GM20431 (cell line): ENCODE measurements at regions not wholly inside any gene's neighbourhood (a gene's known extent, or its start where the extent isn't known, plus 50 kb on each side); places are given as distances from the start of the nearest gene placed in this dataset.

Source experiments
- in situ Hi-C: fragments of 300-500 bp; cut with MseI, MboI; formaldehyde crosslinking; loops from one replicate; pipeline ENCODE4 v1.15.0; 2020; ENCODE audit warnings: low sequenced_read_pairs; ENCODE audit not compliant: unreplicated experiment

- in situ Hi-C loops = no loop called here
Observed at GRCh38 chr3:159559771-159560170, 428.9 kb upstream of the IL12A start.

DNA sequence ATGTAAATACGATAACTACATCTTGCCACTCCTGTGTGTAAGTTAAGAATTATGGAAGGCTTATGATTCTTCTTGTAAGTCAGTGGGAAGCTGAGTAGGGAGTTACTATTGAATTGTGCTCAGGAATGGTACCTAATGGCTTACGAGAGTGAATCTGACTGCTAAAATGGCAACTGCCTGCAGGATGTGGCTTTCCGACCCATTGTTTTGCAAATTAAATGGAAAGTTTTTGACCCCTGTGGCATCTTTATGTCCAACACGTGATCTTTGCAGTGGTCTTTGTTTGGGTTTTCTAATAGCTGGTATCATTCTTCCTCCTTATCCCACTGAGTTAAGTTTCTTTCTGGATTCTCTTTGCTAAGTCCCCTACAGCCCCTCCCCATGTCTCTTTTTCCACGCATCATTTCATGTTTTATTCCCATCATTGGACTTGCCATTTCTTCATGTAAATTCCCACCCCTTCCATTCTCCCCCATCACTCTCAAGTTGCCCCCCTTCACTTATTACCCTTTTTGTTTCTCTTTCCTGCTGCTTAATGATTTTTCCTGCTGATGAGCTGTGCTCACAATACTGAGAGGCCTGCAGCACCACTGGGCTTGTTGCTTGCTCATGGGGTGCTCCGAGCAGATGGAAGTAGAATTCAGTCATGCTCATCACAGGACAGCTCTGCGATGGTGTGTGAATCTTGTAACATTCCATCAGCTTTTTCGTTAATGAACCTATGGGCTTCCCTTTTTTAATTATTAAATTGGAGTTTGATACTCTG lies 428.2 kb upstream of the IL12A start:
- in situ Hi-C loops = no loop called here

- in situ Hi-C loops = no loop called here
Observed at GRCh38 chr3:159565313-159565712, 423.3 kb upstream of the IL12A start.

- in situ Hi-C loops = no loop called here
Observed at GRCh38 chr3:159583662-159584061, 405.0 kb upstream of the IL12A start.

- in situ Hi-C loops = no loop called here
Observed at GRCh38 chr3:159584421-159584820, 404.2 kb upstream of the IL12A start.

DNA sequence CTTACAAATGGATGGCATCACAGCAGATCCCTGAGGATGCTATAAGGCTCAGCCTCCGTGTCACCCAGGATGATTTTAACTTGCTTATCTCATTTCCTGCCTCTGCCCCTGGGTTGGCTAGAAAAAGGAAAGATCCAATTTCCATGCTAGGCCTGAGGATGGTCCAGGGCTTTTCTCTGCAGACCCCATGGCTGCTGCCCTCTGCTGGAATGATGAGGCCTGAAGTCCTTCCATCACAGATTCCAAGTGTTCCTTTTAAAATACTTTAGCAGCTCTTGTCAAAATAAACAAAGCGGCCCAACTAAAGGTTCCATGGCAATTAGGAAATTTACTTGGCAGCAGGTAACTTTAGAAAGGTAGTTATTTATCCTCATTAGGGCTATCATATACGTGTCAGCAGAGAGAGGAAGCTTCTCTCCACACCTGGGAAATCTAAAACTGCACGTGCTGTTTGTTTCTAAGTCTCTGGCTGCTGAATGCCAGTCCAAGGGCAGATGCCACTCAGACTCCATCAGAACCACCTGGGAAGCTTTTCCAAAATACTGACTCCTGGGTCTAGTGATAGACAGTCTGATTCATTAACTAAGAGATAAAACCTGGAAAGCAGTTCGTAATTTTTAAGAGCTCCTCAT lies 401.9 kb upstream of the IL12A start:
- in situ Hi-C loops = no loop called here

DNA sequence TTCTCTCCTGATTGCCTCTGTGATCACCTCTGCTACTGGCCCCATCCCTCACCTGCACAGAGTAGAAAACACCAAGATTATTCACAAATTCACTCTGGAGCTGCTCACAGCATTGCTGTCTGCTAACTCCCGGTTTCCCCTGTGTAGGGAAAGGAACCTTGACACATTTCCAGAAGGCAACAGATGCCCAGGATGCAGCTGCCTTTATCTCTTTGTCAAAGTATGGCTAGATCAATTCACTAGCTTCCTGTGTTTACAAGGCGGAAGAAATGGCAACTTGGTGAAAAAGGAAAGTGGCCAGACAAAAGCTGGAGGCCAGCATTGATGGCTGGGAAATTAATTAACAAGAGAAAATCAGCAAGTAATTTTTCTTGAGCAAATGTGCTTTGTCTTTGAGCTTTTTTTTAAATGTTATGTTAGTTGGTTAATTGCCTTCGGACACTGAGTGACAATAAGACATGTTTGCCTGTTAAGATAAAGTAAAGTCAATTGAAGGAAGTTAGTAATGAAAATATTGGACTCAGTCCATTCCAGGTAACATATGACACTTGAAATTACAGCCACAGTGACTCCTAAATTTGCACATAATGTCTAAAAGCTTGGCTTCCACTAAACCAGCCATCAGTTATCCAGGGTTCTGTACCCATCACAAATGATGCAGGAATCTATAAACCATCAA lies 394.6 kb upstream of the IL12A start:
- in situ Hi-C loops = no loop called here

GRCh38 chr3:159600291-159600690 lies 388.3 kb upstream of the IL12A start:
- in situ Hi-C loops = no loop called here

DNA sequence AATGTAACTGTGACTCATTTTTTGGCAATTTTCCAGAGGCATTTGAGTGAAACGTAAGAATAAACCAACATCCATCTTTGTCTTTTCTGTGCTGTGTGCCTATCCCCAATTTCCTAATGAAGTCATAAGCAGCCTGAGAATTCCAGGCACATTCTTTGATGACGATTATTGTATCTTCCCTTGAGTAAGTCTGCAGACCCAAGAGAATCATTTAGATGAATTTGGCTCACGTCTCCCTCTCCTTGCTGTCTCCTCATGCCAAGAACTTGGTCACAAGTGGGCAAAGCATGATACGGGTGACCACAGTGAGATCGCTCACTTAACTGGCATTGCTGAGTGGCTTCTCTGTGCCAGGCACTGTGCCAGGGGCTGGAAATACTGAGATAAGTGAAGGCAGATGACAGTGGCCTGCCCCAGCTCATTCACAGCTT lies 384.5 kb upstream of the IL12A start:
- in situ Hi-C loops = no loop called here

DNA sequence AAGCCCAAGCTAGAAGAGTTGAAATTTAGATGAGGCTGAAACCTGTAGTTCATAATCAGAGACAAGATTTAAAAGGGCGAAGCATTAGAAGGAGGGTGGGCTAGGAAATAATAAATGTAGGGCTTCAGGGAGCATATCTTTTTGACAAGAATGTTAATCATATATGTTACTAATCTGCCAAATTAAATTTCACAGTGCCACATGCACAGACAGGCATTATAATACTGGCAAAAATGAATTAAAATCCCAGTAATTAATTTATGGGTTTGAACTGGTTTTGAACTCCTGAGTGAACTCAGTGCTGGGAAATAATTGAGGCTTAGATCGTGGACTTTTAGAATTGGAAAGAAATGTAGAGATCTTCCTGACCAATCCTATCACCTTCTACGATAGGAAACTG lies 383.5 kb upstream of the IL12A start:
- in situ Hi-C loops = no loop called here

DNA sequence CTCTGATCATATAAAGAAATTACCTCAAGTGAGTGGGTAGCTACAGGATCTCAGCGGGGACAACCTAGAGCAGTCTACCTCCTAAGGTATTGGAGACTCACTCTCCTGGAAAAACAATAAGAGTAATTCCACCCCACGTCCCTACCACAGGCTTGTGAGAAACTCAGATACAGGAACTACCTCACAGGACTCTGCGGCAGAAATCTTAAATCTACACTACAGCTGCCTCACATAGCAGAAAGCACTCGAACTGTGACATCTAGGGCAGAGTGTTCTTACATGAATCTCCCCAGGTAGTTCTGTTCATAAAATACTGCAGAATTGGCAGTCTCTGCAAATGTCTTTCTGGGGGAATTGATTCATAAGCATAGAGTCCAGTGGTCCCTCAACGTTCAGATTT lies 382.9 kb upstream of the IL12A start:
- in situ Hi-C loops = no loop called here

GRCh38 chr3:159607856-159608255 lies 380.8 kb upstream of the IL12A start:
- in situ Hi-C loops = no loop called here

DNA sequence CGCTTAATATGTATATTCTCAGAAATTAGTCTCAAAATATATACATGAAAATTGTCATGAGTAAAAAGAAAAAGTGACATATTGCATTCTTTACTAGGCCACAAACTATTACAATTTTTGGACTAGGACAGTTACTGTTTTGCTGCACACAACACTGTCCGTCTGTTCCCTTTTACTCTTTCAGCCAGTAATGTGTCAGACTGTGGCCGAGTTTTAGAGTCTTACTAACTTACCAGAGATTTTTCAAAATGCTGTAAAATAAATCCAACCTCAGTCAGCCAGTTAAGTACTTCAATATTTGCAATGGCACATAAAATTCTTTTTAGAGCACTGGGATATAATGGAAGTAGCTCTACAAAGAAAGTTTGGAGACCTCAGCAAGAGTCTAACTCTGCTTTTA lies 380.3 kb upstream of the IL12A start:
- in situ Hi-C loops = no loop called here

DNA sequence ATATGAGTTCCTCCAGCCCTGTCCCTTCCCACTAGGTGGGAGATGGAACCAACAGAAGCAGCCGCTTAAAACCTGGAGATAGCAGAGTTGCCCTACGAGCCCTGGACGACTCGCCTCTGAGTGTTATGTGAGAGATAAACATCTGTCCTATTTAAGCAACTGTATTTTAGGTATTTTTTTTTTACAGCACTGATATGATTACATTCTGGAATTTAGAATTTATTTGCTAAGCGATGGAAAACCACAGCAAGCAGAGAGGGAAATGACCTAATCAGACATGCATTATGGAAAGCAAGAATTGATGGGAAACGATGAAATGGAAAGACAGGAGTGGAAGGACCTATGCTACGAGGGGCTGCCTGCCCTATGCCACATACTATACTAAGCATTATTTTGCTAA lies 379.0 kb upstream of the IL12A start:
- in situ Hi-C loops = no loop called here

DNA sequence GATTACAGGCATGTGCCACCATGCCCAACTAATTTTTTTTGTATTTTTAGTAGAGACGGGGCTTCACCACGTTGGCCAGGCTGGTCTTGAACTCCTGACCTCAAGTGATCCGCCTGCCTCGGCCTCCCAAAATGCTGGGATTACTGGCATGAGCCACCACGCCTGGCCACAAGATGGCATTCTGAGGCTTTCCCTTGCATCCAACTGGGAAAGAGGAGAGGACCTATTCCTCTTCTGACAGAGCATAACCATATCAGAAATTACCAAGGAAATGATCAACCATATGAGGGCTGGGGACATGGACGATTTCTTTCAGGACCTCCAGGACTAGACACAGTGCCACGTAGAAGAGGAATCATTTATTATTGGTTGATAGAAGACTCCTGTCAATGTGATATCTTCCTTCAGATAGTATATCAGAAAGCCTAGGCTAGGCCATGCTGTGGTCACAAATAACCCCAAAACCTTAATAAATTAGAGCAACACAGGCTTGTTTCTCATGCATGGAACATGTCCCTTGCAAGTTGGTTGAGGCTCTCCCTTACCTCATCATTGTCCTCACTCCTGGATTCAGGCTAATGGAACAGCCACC lies 372.3 kb upstream of the IL12A start:
- in situ Hi-C loops = no loop called here

DNA sequence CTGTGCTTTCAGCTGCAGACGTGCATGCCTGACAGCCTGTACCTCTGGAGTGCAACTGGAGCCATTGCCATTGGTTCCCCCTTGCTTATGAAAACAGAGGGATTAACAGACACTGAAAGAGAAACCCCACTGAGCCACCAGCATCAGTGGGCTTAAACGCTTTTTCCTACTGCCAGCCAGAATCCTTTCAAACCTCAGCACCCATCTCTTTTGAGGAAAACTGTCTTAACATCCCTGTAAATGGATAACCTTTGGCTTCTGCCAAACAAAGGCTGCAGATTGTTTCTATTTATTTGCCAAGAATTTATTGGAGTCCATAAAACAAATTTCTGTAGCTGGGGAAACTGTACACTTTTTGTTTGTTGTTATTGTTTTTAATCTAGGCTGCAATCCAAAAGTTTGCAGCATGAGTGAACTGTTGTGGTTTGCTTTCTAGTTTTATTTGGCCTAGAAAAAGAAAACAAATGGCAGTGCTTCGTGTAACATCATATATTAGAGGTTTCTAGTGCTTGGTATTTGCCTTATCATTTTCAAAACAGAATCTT lies 369.2 kb upstream of the IL12A start:
- in situ Hi-C loops = no loop called here

- in situ Hi-C loops = no loop called here
Observed at GRCh38 chr3:159620281-159620680, 368.4 kb upstream of the IL12A start.

- in situ Hi-C loops = no loop called here
Observed at GRCh38 chr3:159620873-159621272, 367.8 kb upstream of the IL12A start.

GRCh38 chr3:159624616-159625015 lies 364.0 kb upstream of the IL12A start:
- in situ Hi-C loops = no loop called here

DNA sequence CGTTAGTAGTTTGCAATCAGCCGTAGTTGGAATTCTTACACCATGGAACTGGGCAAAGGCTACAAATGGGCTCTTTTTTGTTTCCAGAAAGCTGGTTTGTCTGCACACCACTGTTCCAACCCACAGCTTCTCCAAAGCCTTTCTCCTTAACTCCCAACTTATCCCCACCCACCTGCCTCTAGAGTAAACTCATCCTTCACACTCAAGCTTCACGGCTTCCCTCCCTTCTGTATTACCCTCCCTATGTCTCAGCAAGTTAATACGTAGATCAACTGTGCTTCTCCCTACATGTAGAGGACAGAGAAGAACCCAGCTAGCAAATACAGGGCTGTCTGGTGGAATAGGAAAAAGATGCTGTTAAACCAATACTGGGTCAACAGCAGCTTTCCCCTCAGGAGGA lies 363.0 kb upstream of the IL12A start:
- in situ Hi-C loops = no loop called here

- in situ Hi-C loops = no loop called here
Observed at GRCh38 chr3:159626598-159626997, 362.0 kb upstream of the IL12A start.
